T1000 (cell line): ENCODE measurements at regions not wholly inside any gene's neighbourhood (a gene's known extent, or its start where the extent isn't known, plus 50 kb on each side); places are given as distances from the start of the nearest gene placed in this dataset.
"Not testable (repeated sequence)": the region's sequence is repeated elsewhere in the genome, so short reads cannot be mapped to it uniquely, and the experiment has no call there.

ENCODE experiments used
- DNase-seq: peaks from one replicate; lab custom pipeline; 2025; ENCODE audit warnings: mixed read lengths; lab: John Stamatoyannopoulos, UW

DNA sequence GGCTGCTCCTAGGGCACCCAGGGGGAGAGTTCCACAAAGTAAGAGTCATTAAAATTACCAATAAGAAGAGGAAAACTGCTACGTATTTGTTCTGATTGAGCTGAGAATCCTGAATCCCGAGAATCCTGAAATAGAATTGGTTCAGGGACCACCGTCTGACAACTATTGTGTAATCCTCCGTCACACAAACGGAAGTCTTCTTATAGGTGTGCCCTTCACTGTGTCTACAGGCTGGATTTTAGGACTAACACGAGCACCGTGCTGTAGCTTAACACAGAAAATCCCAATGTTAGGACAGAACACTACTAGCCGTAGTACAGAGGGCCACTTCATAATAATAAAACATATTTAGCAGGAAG is 50.6 kb upstream of the RNF182 start:
- no peak for DNase-seq

DNA sequence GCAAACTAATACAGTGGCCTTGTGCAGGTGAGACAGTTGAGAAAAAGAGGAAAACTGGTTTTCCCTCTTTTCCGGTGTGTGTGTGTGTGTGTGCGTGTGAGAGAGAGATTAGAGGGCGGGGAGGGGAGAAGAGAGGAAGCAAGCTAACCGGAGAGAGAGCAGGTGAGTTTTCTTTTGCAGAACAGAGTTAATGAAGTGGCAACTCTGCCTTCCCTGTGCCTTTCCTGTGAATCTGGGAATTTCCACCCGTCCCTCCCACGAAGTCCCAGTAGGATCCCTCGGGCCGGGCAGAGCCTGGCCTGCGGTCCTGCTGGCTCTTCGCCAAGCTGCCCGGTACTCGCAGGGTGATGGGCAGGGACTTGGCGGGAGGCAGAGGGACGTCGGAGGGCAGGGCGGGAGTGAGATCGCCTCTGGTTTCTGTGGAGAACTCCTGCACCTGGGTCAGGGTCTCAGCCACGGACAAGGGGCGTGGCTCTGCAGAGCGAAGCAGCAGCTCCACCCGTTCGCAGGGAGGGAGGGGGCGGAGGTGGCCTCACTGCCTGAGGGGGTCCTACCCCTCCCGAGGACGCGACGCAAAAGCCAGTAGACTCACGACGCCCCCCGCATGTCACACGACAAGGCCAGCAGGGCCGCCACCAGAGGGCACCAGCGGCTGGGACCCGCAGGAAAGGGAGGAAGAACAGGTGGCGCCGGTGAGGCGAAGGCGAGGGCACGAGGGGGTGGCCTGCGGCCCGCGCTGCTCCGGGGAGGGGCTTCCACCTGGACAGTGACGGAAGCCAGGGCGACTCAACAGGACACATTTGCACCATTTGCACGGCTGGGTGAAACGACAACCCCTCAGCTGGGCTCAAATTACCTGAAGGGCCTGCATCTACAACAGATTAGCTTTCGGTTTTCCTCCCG is 51.2 kb upstream of the RNF182 start:
- DNase-seq, result peak; percentile 8

DNA sequence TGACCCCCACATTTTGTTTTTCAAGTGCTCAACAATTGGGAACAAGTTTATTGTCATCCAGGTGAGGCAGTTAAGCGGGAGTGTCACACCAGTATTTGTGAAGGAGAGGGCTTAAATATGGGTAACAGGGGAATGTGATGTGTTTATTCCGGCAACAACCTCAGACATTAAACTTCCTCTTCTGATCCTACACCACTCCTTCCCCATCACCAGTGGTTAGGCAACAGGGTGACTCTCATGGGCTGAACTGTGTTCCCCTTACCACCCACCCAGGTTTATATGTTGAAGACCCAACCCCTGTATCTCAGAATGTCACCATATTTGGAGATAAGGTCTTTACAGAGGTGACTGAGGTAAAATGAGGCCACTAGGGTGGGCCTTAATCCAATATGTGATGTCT is 52.1 kb upstream of the RNF182 start:
- no peak for DNase-seq

DNA sequence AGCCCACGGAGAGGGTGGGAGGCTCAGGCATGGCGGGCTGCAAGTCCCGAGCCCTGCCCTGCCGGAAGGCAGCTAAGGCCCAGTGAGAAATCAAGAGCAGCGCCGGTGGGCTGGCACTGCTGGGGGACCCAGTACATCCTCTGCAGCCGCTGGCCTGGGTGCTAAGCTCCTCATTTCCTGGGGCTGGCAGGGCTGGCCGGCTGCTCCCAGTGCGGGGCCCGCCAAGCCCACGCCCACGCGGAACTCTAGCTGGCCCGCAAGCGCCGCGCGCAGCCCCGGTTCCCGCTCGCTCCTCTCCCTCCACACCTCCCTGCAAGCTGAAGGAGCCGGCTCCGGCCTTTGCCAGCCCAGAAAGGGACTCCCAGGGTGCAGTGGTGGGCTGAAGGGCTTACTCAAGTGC is 52.7 kb upstream of the RNF182 start:
- DNase-seq, result not testable (repeated sequence)

DNA sequence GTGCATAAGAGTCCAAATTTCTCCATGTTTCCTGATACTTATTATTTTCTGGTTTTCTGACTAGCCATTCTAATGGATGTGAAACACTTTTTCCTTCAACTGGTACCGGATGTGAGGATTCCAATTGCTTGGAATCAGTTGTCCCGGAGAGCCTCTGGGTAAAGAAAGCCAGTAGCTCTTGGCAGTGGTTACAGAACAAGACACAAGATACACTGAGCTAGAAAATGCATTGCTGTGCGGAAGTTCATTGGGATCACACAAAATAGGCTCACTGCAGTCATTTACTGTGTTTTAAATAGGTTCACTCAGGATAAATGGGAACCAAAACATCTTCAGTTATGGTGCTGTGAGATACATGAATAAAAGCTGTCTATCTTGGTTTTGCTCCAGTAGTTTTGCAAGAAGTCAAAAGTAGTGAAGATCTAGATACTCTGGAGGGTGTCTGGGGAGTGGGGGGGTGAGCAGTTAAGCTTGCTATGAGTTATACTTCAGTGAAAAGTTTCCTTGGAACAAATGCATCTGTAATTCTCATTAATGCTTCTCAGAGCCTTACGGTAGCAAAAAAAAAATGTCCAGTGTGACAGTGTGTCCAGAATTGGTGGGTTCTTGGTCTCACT is 54.4 kb upstream of the RNF182 start:
- DNase-seq, result no peak

DNA sequence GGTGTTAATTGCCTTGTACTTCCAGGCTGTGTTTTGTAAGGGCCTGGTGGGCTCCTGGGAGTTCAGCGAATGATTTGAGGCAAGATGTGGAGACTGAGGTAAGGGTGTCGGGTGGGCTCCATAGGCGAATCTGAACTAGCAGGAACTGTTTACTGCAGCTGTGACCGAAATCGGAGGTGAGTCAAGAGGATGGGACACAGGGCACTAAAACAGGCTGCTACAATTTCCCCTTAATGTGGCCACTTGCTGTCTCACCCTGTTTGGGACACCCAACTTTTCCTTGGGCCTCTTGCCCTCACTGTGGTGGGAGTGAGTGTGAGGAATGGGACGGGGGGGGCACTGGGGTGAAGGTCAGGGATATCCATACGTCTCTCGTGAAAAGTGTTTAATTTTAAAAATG is 53.9 kb upstream of the MCUR1 start:
- DNase-seq, result no peak

DNA sequence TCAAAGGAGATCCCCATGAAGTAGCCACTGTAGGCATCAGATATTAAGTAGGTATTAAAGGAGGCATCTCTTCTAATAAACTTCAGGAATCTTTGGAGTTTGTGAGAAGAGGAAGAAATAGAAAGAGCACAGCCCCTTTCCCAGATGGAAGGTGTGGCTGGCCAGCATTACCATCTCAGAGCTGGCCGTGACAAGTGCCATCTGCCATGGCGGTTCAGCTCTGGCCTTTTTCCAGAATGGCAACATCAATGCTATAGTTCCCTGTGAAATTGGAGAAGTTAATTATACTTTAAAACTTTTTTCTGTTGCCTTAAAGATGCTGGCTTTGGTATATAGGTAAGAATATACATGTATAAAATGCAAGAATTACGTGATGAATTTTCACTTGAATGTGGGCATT is 51.9 kb upstream of the MCUR1 start:
- no peak for DNase-seq

DNA sequence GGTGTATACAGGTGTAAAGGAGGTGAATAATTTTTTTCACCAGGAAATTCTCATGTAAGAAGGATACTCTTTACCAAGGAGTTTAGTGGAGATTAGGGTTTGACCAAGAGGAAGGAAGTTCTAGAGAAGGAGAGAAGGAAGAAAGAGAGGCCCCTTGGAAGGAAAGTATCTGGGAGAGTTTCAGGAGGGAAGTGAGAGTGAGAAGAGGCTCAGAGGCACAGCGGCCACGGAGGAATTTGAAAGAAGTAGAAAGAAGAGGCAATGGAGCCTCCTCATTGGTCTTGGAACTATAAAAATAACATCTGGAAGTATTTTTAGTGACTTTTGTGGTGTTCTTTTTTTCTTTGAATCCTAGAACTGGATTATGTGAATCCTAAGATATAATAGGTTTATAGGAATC is 50.8 kb upstream of the MCUR1 start:
- DNase-seq, result no peak

DNA sequence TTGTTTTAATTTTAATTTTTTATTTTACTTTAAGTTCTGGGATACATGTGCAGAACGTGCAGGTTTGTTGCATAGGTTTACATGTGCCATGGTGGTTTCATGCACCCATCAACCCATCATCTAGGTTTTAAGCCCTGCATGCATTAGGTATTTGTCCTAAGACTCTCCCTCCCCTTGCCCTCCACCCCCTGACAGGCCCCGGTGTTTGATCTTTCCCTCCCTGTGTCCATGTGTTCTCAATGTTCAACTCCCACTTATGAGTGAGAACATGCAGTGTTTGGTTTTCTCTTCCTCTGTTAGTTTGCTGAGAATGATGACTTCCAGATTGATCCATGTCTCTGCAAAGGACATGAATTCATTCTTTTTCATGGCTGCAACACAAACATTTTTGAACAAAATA is 50.3 kb upstream of the MCUR1 start:
- DNase-seq, result not testable (repeated sequence)
